K562 (cell line): ENCODE measurements at regions not wholly inside any gene's neighbourhood (a gene's known extent, or its start where the extent isn't known, plus 50 kb on each side); places are given as distances from the start of the nearest gene placed in this dataset.

Experiments
- ATAC-seq: fragments of 200-7000 bp; cut with Tn5 transposase; 3 replicates; pipeline ENCODE4 v1.9.1; 2020; ENCODE audit warnings: moderate library complexity
- BruUV-seq: library from RNA; stranded (reverse); fragments of 400-500 nt; replicated peaks from 2 replicates; lab custom pipeline; 2021; lab: Mats Ljungman, UMichigan
- CTCF ChIA-PET: fragments of 300-600 bp; formaldehyde crosslinking; extraction: SDS; loops from one replicate; lab custom pipeline; 2021; ENCODE audit warnings: low intra/inter-chr PET ratio; lab: Yijun Ruan, JAX
- POLR2A ChIA-PET: fragments of 300-600, 350-650 bp; sonication (Branson Sonifier 250); formaldehyde crosslinking; extraction: SDS; loops from one replicate; lab custom pipeline; 2021; ENCODE audit warnings: antibody characterized with exemption, inconsistent platforms; lab: Yijun Ruan, JAX
- DNase-seq, 4 experiments: peaks; one replicate each; pipeline versions ENCODE4 v3.0.0 to v3.0.0-alpha.2; 2011 to 2018; ENCODE audit warnings: low spot score in 3 of 4, mixed read lengths in 3 of 4; ENCODE audit errors: extremely low read depth in 1 of 4
- FAIRE-seq: peaks from 2 replicates; lab custom pipeline; 2011; peaks lifted over from hg19 to GRCh38; lab: Jason Lieb, UNC
- H2AFZ ChIP-seq: 2 replicates; pipeline ENCODE4 v1.6.0; 2011; ENCODE audit warnings: low read depth, low read length, control low read depth, inconsistent platforms
- H3K27ac ChIP-seq: fragments of 200-600 bp; 3 replicates; pipeline ENCODE4 v1.8.0; 2011; ENCODE audit warnings: low read depth, mild to moderate bottlenecking, control low read depth, inconsistent platforms, low read length, moderate library complexity, mixed read lengths; ENCODE audit errors: extremely low read depth
- H3K27me3 ChIP-seq, 2 experiments: fragments of 300-600 bp in 1 of 2; 2 replicates in 1 of 2; 3 replicates in 1 of 2; pipeline versions ENCODE4 v1.6.0 to v1.8.0; 2011; ENCODE audit warnings: inconsistent platforms in 2 of 2, low read length in 2 of 2, mild to moderate bottlenecking in 1 of 2, mixed read lengths in 1 of 2, moderate library complexity in 1 of 2; ENCODE audit not compliant: control insufficient read depth in 2 of 2, insufficient read depth in 2 of 2
- H3K36me3 ChIP-seq: fragments of 300-600 bp; 3 replicates; pipeline ENCODE4 v1.8.0; 2011; ENCODE audit warnings: mild to moderate bottlenecking, low read length, inconsistent platforms; ENCODE audit not compliant: control insufficient read depth, insufficient read depth
- H3K4me1 ChIP-seq, 2 experiments: fragments of 200-600 bp in 1 of 2; replicated peaks in 1 of 2; 2 replicates in 1 of 2; 3 replicates in 1 of 2; pipeline versions ENCODE4 v1.5.1 to v1.8.0; 2011; ENCODE audit warnings: inconsistent platforms in 2 of 2, low read length in 2 of 2, mild to moderate bottlenecking in 1 of 2, mixed read lengths in 1 of 2, moderate library complexity in 1 of 2; ENCODE audit not compliant: control insufficient read depth in 2 of 2, insufficient read depth in 2 of 2
- H3K4me2 ChIP-seq: 2 replicates; pipeline ENCODE4 v1.6.1; 2011; ENCODE audit warnings: low read length, control low read depth, inconsistent platforms, mixed read lengths; ENCODE audit not compliant: insufficient read depth
- H3K4me3 ChIP-seq: fragments of 200-600 bp; sonication (generic), shearing (Covaris generic); 2 replicates; pipeline ENCODE4 v1.5.1; 2016; ENCODE audit warnings: control low read depth, inconsistent platforms
- H3K79me2 ChIP-seq: fragments of 200-600 bp; 3 replicates; pipeline ENCODE4 v1.8.0; 2011; ENCODE audit warnings: low read length, inconsistent platforms; ENCODE audit not compliant: control insufficient read depth, insufficient read depth
- H3K9ac ChIP-seq, 2 experiments: 2 replicates each; pipeline versions ENCODE4 v1.6.0 to v1.6.1; 2011; ENCODE audit warnings: low read depth in 2 of 2, low read length in 2 of 2, control low read depth in 1 of 2, inconsistent platforms in 1 of 2, mild to moderate bottlenecking in 1 of 2, mixed read lengths in 1 of 2; ENCODE audit not compliant: insufficient read depth in 1 of 2
- H3K9me1 ChIP-seq: one replicate; pipeline ENCODE4 v1.6.0; 2011; ENCODE audit warnings: inconsistent platforms, mild to moderate bottlenecking, low read length, moderate library complexity; ENCODE audit not compliant: control insufficient read depth, insufficient read depth
- H3K9me3 ChIP-seq: replicated peaks from 2 replicates; pipeline ENCODE4 v1.5.1; 2011; ENCODE audit warnings: low read depth, low read length, inconsistent platforms; ENCODE audit not compliant: control insufficient read depth, insufficient read depth
- H4K20me1 ChIP-seq: replicated peaks from 2 replicates; pipeline ENCODE4 v1.6.1; 2011; ENCODE audit warnings: low read length, inconsistent platforms, mixed read lengths; ENCODE audit not compliant: control insufficient read depth, insufficient read depth
- MEF2A ChIP-seq: IDR thresholded peaks from 2 replicates; pipeline ENCODE4 v1.6.1; 2011; ENCODE audit warnings: low read depth, mild to moderate bottlenecking, low read length, moderate library complexity; ENCODE audit not compliant: control insufficient read depth
- PTBP1 ChIP-seq: fragments of 200-400 bp; formaldehyde crosslinking; IDR thresholded peaks from 2 replicates; pipeline ENCODE4 v1.6.1; 2017; ENCODE audit warnings: low read depth, low read length
- THRAP3 ChIP-seq: fragments of 450-650 bp; IDR thresholded peaks from 2 replicates; pipeline ENCODE4 v1.6.1; 2016; ENCODE audit warnings: mild to moderate bottlenecking, inconsistent platforms, borderline replicate concordance
- ZFP36 ChIP-seq: fragments of 150-350 bp; IDR thresholded peaks from 2 replicates; pipeline ENCODE4 v1.6.1; 2018; ENCODE audit warnings: low read length, low read depth; ENCODE audit not compliant: partially characterized antibody
- ZNF146 ChIP-seq: IDR thresholded peaks from one replicate; pipeline ENCODE4 v1.6.1; 2018; ENCODE audit warnings: missing compliant biosample characterization; ENCODE audit not compliant: unreplicated experiment
- WGBS: fragments of 100-300 bp; shearing (Covaris generic); methylation state at CpG from one replicate; pipeline ENCODE4 v1.1.6; 2016; ENCODE audit warnings: low coverage, mixed read lengths; ENCODE audit not compliant: insufficient coverage; ENCODE audit errors: missing lambda C conversion rate; 5-methylcytosine and 5-hydroxymethylcytosine counted together
- in situ Hi-C: fragments of 300-500 bp; cut with MboI; formaldehyde crosslinking; loops from 4 replicates; pipeline ENCODE4 v1.15.0; 2018; ENCODE audit warnings: inconsistent platforms, mixed read lengths
- intact Hi-C: fragments of 100-400 bp; cut with micrococcal nuclease; formaldehyde crosslinking; loops from 2 replicates; pipeline ENCODE4 v1.14.2; 2022
- TF ChIP-seq, protein P1 (sequence below): sonication (generic); formaldehyde crosslinking; IDR thresholded peaks from 2 replicates; pipeline ENCODE4 v1.8.0; 2022; ENCODE audit warnings: missing genetic modification reagents, mild to moderate bottlenecking, moderate library complexity, borderline replicate concordance
- TF ChIP-seq, protein P2 (sequence below): fragments of 250-450 bp; sonication (Bioruptor Pico); IDR thresholded peaks from 2 replicates; pipeline ENCODE4 v1.4.0; 2020; ENCODE audit warnings: mild to moderate bottlenecking, moderate library complexity, borderline replicate concordance
- TF ChIP-seq, protein P3 (sequence below): fragments of 250-450 bp; sonication (Bioruptor Pico); IDR thresholded peaks from 2 replicates; pipeline ENCODE4 v1.8.0; 2021; ENCODE audit warnings: borderline replicate concordance, mild to moderate bottlenecking, moderate library complexity; ENCODE audit not compliant: poor library complexity, severe bottlenecking

DNA sequence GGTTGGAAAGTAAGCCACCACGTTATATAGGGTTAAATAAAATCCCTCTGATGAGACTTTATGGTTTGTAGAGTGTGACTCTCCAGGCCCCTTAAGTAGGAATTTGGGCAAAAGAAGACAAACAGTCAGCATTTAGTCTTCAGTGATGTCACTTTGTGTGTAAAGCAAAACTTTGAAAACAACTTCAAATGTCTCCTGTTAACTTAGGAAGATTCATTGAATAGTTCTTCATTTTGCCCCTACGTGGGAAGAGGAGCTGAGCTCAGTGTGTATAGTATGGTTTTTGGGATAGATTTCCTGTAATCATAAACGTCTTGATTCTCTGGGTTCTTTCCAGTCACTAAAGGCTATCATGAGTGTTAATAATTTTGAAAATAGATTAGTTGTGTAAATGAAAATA is 101.3 kb downstream of the GADD45G start:
- ATAC-seq (no peak), FAIRE-seq (no peak), DNase-seq (no peak)
- intact Hi-C loops, result no loop called here
- H3K4me2 ChIP-seq, result no peak overlapping the region
- H3K36me3 ChIP-seq, result no peaks in the 10 kb centered on the region
- H3K9me3 ChIP-seq, result no peaks in the 10 kb centered on the region
- no peaks in the 10 kb centered on the region for H3K79me2 ChIP-seq
- H2AFZ ChIP-seq, result no peak overlapping the region
- H3K9ac ChIP-seq, result no peak overlapping the region
- H4K20me1 ChIP-seq, result no peaks in the 10 kb centered on the region
- no peaks in the 10 kb centered on the region for H3K9me1 ChIP-seq
- in situ Hi-C loops, result no loop called here
- CTCF ChIA-PET, result no interaction called here
- TF ChIP-seq, protein P1, sequence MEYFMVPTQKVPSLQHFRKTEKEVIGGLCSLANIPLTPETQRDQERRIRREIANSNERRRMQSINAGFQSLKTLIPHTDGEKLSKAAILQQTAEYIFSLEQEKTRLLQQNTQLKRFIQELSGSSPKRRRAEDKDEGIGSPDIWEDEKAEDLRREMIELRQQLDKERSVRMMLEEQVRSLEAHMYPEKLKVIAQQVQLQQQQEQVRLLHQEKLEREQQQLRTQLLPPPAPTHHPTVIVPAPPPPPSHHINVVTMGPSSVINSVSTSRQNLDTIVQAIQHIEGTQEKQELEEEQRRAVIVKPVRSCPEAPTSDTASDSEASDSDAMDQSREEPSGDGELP, result no peak
- TF ChIP-seq ZFP36 (no peak), MEF2A (no peak), THRAP3 (no peak), PTBP1 (no peak), ZNF146 (CRISPR knock-in tag) (no peak)
- TF ChIP-seq, protein P2, sequence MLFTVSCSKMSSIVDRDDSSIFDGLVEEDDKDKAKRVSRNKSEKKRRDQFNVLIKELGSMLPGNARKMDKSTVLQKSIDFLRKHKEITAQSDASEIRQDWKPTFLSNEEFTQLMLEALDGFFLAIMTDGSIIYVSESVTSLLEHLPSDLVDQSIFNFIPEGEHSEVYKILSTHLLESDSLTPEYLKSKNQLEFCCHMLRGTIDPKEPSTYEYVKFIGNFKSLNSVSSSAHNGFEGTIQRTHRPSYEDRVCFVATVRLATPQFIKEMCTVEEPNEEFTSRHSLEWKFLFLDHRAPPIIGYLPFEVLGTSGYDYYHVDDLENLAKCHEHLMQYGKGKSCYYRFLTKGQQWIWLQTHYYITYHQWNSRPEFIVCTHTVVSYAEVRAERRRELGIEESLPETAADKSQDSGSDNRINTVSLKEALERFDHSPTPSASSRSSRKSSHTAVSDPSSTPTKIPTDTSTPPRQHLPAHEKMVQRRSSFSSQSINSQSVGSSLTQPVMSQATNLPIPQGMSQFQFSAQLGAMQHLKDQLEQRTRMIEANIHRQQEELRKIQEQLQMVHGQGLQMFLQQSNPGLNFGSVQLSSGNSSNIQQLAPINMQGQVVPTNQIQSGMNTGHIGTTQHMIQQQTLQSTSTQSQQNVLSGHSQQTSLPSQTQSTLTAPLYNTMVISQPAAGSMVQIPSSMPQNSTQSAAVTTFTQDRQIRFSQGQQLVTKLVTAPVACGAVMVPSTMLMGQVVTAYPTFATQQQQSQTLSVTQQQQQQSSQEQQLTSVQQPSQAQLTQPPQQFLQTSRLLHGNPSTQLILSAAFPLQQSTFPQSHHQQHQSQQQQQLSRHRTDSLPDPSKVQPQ, result no peak
- TF ChIP-seq, protein P3, sequence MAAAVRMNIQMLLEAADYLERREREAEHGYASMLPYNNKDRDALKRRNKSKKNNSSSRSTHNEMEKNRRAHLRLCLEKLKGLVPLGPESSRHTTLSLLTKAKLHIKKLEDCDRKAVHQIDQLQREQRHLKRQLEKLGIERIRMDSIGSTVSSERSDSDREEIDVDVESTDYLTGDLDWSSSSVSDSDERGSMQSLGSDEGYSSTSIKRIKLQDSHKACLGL (CRISPR knock-in tag), result no peak
- POLR2A ChIA-PET, result no interaction called here
- WGBS, result 0% methylated on average over 3 of the region's 3 CpGs
- no TSS peak for BruUV-seq
- no peaks in the 10 kb centered on the region; a peak in 1 of 5 replicates for H3K27me3 ChIP-seq
- no peaks in the 10 kb centered on the region for H3K4me1 ChIP-seq
- no peak overlapping the region for H3K4me3 ChIP-seq
- H3K27ac ChIP-seq, result no peak overlapping the region
